ENCODE measurements at regions not wholly inside any gene's neighbourhood (a gene's known extent, or its start where the extent isn't known, plus 50 kb on each side); places are given as distances from the start of the nearest gene placed in this dataset.

GRCh38 chr1:22344329-22344630 is 107.4 kb upstream of the ZBTB40 start:
- no peak overlapping the region for H3K4me3 ChIP-seq (ENCODE audit: low read depth, low read length)
- no peak for DNase-seq (ENCODE audit: low read depth)
- no peak for TF ChIP-seq CTCF (IDR thresholded peaks at IDR 0.05; ENCODE audit: low read depth, low read length, missing control alignments)

GRCh38 chr1:22344851-22345560 is 106.6 kb upstream of the ZBTB40 start:
- no peak for TF ChIP-seq CTCF (IDR thresholded peaks at IDR 0.05; ENCODE audit: low read depth, low read length, missing control alignments)
- H3K4me3 ChIP-seq (ENCODE audit: low read depth, low read length) = no peak overlapping the region
- no peak for DNase-seq (ENCODE audit: low read depth)

GRCh38 chr1:22347854-22348760 is 103.5 kb upstream of the ZBTB40 start:
- DNase-seq (ENCODE audit: low read depth) = no peak
- H3K4me3 ChIP-seq (ENCODE audit: low read depth, low read length) = no peak overlapping the region
- TF ChIP-seq CTCF (IDR thresholded peaks at IDR 0.05; ENCODE audit: low read depth, low read length, missing control alignments) = no peak

- no peak for TF ChIP-seq CTCF (IDR thresholded peaks at IDR 0.05; ENCODE audit: low read depth, low read length, missing control alignments)
- no peak overlapping the region for H3K4me3 ChIP-seq (ENCODE audit: low read depth, low read length)
- no peak for DNase-seq (ENCODE audit: low read depth)
These were observed 102.1 kb upstream of the ZBTB40 start for GRCh38 chr1:22349362-22350043.

GRCh38 chr1:22350171-22350923 is 101.3 kb upstream of the ZBTB40 start:
- no peak overlapping the region for H3K4me3 ChIP-seq (ENCODE audit: low read depth, low read length)
- no peak for DNase-seq (ENCODE audit: low read depth)
- no peak for TF ChIP-seq CTCF (IDR thresholded peaks at IDR 0.05; ENCODE audit: low read depth, low read length, missing control alignments)

GRCh38 chr1:22350924-22351767 is 100.5 kb upstream of the ZBTB40 start:
- no peak overlapping the region for H3K4me3 ChIP-seq (ENCODE audit: low read depth, low read length)
- no peak for DNase-seq (ENCODE audit: low read depth)
- TF ChIP-seq CTCF (IDR thresholded peaks at IDR 0.05; ENCODE audit: low read depth, low read length, missing control alignments) = no peak
